Hepatocyte (in vitro differentiated cells): ENCODE measurements at regions not wholly inside any gene's neighbourhood (a gene's known extent, or its start where the extent isn't known, plus 50 kb on each side); places are given as distances from the start of the nearest gene placed in this dataset.

ENCODE experiments used
- EZH2 ChIP-seq: fragments of 200-600 bp; sonication (generic); IDR thresholded peaks from 2 replicates; pipeline ENCODE4 v1.6.1; 2016; ENCODE audit warnings: antibody characterized with exemption, mild to moderate bottlenecking, borderline replicate concordance
- EZH2phosphoT487 ChIP-seq: fragments of 200-600 bp; sonication (generic); IDR thresholded peaks from one replicate; pipeline ENCODE4 v1.6.1; 2018; ENCODE audit warnings: antibody characterized with exemption, mild to moderate bottlenecking, low read depth, moderate library complexity; ENCODE audit not compliant: unreplicated experiment, severe bottlenecking
- TF ChIP-seq, protein P1 (sequence below): fragments of 200-600 bp; sonication (generic); IDR thresholded peaks from 2 replicates; pipeline ENCODE4 v1.5.1; 2016; ENCODE audit warnings: antibody characterized with exemption, mild to moderate bottlenecking; ENCODE audit not compliant: poor library complexity

DNA sequence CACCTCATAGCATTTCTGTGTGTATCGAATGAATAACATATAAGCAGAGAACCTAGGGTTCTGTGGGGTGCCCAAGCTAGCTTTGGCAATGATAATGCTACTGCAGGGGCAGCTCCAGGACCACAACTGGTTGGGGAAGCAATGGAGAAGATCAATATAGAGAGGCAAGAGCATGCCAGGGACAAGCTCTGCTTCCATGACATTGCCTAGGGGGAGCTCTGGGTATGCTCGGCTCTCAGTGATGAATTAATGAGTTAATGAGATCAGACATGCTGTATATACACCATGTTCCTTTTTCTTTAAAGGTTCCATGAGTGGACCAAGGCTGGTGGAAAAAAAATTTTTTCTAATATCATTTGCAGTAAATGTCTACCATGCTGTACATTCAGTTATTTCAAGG, 618.4 kb downstream of the BCL11A start:
- TF ChIP-seq, protein P1, sequence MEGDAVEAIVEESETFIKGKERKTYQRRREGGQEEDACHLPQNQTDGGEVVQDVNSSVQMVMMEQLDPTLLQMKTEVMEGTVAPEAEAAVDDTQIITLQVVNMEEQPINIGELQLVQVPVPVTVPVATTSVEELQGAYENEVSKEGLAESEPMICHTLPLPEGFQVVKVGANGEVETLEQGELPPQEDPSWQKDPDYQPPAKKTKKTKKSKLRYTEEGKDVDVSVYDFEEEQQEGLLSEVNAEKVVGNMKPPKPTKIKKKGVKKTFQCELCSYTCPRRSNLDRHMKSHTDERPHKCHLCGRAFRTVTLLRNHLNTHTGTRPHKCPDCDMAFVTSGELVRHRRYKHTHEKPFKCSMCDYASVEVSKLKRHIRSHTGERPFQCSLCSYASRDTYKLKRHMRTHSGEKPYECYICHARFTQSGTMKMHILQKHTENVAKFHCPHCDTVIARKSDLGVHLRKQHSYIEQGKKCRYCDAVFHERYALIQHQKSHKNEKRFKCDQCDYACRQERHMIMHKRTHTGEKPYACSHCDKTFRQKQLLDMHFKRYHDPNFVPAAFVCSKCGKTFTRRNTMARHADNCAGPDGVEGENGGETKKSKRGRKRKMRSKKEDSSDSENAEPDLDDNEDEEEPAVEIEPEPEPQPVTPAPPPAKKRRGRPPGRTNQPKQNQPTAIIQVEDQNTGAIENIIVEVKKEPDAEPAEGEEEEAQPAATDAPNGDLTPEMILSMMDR, result no peak
- TF ChIP-seq EZH2 (no peak), EZH2phosphoT487 (no peak)
